ENCODE measurements at regions not wholly inside any gene's neighbourhood (a gene's known extent, or its start where the extent isn't known, plus 50 kb on each side); places are given as distances from the start of the nearest gene placed in this dataset.

- no peak overlapping the region for H3K4me2 ChIP-seq
- 49% methylated on average over 3 of the region's 3 CpGs for WGBS (ENCODE audit: missing lambda C conversion rate)
- TF ChIP-seq NPAS2 (CRISPR knock-in tag; IDR thresholded peaks at IDR 0.05; ENCODE audit: borderline replicate concordance) (no peak), RNF2 (IDR thresholded peaks at IDR 0.05; ENCODE audit: borderline replicate concordance, low read depth) (no peak), HDAC2 (IDR thresholded peaks at IDR 0.05) (no peak), CHD4 (IDR thresholded peaks at IDR 0.05; ENCODE audit: borderline replicate concordance) (no peak), BCL3 (IDR thresholded peaks at IDR 0.05) (no peak), HEYL (CRISPR knock-in tag; IDR thresholded peaks at IDR 0.05) (no peak), HOXA7 (CRISPR knock-in tag; IDR thresholded peaks at IDR 0.05) (no peak)
- ChIA-PET CTCF (interaction anchor here (1.1 to 1.2 kb wide), 2 partner anchors 17 to 398 kb away, joined by 3 read pairs; no protein-coding TSS in a partner anchor), POLR2A (no interaction called here)
- ATAC-seq (no peak), FAIRE-seq (no peak), DNase-seq (ENCODE audit: low read depth in 1 of 2, low spot score in 1 of 2) (no peak)
- H3K9me3 ChIP-seq, result no peaks in the 10 kb centered on the region
- H3K4me1 ChIP-seq, result no peaks in the 10 kb centered on the region
- H3K4me3 ChIP-seq, result no peak overlapping the region
- no peak overlapping the region for H3K27ac ChIP-seq
These were observed 240.9 kb upstream of the UBE2E2 start for GRCh38 chr3:22962244-22962643.

GRCh38 chr3:22966349-22966748 lies 236.8 kb upstream of the UBE2E2 start:
- TF ChIP-seq POLR2A (IDR thresholded peaks at IDR 0.05; ENCODE audit: low read length) (no peak), NR3C1 (IDR thresholded peaks at IDR 0.05) (no peak), ZNF302 (CRISPR knock-in tag; IDR thresholded peaks at IDR 0.05) (no peak), RCOR1 (IDR thresholded peaks at IDR 0.05; ENCODE audit: low read depth, low read length) (no peak), ZSCAN20 (CRISPR knock-in tag; IDR thresholded peaks at IDR 0.05) (no peak), CEBPB (IDR thresholded peaks at IDR 0.05) (no peak), PHF8 (IDR thresholded peaks at IDR 0.05; ENCODE audit: borderline replicate concordance, low read depth) (no peak)
- CTCF ChIA-PET, result no interaction called here
- no peak for FAIRE-seq

GRCh38 chr3:22969276-22969675 lies 233.9 kb upstream of the UBE2E2 start:
- no peak overlapping the region for H3K4me2 ChIP-seq
- ChIA-PET POLR2A (no interaction called here), CTCF (interaction anchor here (0.6 to 1.4 kb wide), 2 partner anchors 8 to 9 kb away, joined by 3 to 4 read pairs; no protein-coding TSS in a partner anchor)
- FAIRE-seq (no peak), ATAC-seq (no peak), DNase-seq (ENCODE audit: low read depth in 1 of 2, low spot score in 1 of 2) (no peak)
- no peak overlapping the region for H3K27ac ChIP-seq
- WGBS (ENCODE audit: missing lambda C conversion rate), result 30% methylated on average over 1 of the region's 1 CpG
- no peak overlapping the region for H3K4me3 ChIP-seq
- no peaks in the 10 kb centered on the region for H3K4me1 ChIP-seq
- no peaks in the 10 kb centered on the region for H3K9me3 ChIP-seq
- TF ChIP-seq RFX5 (IDR thresholded peaks at IDR 0.05), result no peak
- TF ChIP-seq, protein P1, sequence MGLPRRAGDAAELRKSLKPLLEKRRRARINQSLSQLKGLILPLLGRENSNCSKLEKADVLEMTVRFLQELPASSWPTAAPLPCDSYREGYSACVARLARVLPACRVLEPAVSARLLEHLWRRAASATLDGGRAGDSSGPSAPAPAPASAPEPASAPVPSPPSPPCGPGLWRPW (IDR thresholded peaks at IDR 0.05), result no peak
- TF ChIP-seq USF2 (IDR thresholded peaks at IDR 0.05), result no peak
- TF ChIP-seq, protein P2, sequence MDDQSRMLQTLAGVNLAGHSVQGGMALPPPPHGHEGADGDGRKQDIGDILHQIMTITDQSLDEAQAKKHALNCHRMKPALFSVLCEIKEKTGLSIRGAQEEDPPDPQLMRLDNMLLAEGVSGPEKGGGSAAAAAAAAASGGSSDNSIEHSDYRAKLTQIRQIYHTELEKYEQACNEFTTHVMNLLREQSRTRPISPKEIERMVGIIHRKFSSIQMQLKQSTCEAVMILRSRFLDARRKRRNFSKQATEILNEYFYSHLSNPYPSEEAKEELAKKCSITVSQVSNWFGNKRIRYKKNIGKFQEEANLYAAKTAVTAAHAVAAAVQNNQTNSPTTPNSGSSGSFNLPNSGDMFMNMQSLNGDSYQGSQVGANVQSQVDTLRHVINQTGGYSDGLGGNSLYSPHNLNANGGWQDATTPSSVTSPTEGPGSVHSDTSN (IDR thresholded peaks at IDR 0.05), result no peak
- TF ChIP-seq GATA3 (IDR thresholded peaks at IDR 0.05; ENCODE audit: borderline replicate concordance), result no peak
- no peak for TF ChIP-seq ZNF302 (CRISPR knock-in tag; IDR thresholded peaks at IDR 0.05)
- no peak for TF ChIP-seq CBX2 (IDR thresholded peaks at IDR 0.05; ENCODE audit: borderline replicate concordance, low read depth)
- TF ChIP-seq ZSCAN20 (CRISPR knock-in tag; IDR thresholded peaks at IDR 0.05), result no peak
- TF ChIP-seq HOXB5 (CRISPR knock-in tag; IDR thresholded peaks at IDR 0.05), result no peak
- no peak for TF ChIP-seq EP300 (IDR thresholded peaks at IDR 0.05)
- TF ChIP-seq, protein P3, sequence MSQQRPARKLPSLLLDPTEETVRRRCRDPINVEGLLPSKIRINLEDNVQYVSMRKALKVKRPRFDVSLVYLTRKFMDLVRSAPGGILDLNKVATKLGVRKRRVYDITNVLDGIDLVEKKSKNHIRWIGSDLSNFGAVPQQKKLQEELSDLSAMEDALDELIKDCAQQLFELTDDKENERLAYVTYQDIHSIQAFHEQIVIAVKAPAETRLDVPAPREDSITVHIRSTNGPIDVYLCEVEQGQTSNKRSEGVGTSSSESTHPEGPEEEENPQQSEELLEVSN (IDR thresholded peaks at IDR 0.05; ENCODE audit: borderline replicate concordance, low read depth), result no peak
- TF ChIP-seq EHMT2 (IDR thresholded peaks at IDR 0.05; ENCODE audit: low read depth), result no peak
- no peak for TF ChIP-seq NPAS2 (CRISPR knock-in tag; IDR thresholded peaks at IDR 0.05; ENCODE audit: borderline replicate concordance)
- TF ChIP-seq CEBPB (IDR thresholded peaks at IDR 0.05), result no peak
- TF ChIP-seq MYC (IDR thresholded peaks at IDR 0.05; ENCODE audit: borderline replicate concordance, low read length), result no peak

More at GRCh38 chr3:22966349-22966748, 236.8 kb upstream of the UBE2E2 start:
- Histone ChIP-seq H3K4me1 (no peaks in the 10 kb centered on the region), H3K4me3 (no peak overlapping the region), H3K4me2 (no peak overlapping the region), H3K27ac (no peak overlapping the region), H3K9me3 (no peaks in the 10 kb centered on the region)
- no peak for ATAC-seq
- POLR2A ChIA-PET, result no interaction called here
- no peak for DNase-seq (ENCODE audit: low read depth in 1 of 2, low spot score in 1 of 2)
